ENCODE measurements at regions not wholly inside any gene's neighbourhood (a gene's known extent, or its start where the extent isn't known, plus 50 kb on each side); places are given as distances from the start of the nearest gene placed in this dataset.

DNA sequence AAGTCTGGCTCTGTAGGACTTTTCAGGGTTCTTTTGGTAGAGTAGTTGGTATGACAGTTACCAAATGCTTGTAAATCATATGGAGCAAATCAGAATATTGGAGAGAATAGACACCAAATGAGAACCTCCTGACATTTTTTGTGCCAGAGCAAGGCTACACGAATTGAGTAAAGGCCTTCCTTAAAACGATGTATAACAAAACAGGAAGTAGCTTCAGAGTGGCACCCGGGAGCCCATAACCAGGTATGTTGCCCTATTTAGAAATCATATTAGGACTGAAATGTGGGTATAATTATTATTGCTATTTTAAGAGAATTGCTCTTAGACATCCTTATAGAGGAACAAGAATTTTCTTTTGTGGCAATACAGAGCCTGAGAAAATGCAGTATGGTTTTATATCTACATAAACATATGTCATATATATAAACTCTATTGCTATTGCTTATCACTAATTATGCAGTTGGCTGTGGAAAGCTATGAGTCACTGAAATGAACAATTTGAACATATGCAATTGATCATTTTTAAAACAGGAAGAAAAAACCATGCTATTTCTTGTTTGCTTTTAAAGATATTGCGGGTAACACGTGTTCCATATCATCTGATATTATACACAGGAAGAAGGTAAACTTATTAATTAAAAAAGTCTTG is 197.4 kb upstream of the MTPN start:
- WGBS (ENCODE audit: insufficient coverage) = no CpG with 5 or more reads among the region's 5 CpGs
- Histone ChIP-seq H3K4me3 (ENCODE audit: control extremely low read depth in 1 of 5, extremely low read depth in 1 of 5, insufficient read depth in 1 of 5, low read depth in 2 of 5, low read length in 4 of 5) (no peak overlapping the region), H3K4me2 (replicated peaks; ENCODE audit: low read depth, low read length, poor library complexity, severe bottlenecking) (no peak overlapping the region), H3K27me3 (replicated peaks in 1 of 4; ENCODE audit: control extremely low read depth in 1 of 4, control insufficient read depth in 3 of 4, insufficient read depth in 4 of 4, low read length in 3 of 4) (no peaks in the 10 kb centered on the region), H3K9ac (ENCODE audit: low read length) (no peak overlapping the region), H3K27ac (ENCODE audit: low read length in 2 of 2) (no peak overlapping the region), H4K20me1 (ENCODE audit: control insufficient read depth, insufficient read depth, low read length, poor library complexity, severe bottlenecking) (no peaks in the 10 kb centered on the region), H2AFZ (ENCODE audit: insufficient read depth, low read depth, low read length, poor library complexity, severe bottlenecking) (no peak overlapping the region), H3K4me1 (ENCODE audit: control insufficient read depth in 2 of 2, insufficient read depth in 2 of 2, low read length in 2 of 2) (no peaks in the 10 kb centered on the region), H3K36me3 (replicated peaks in 1 of 2; ENCODE audit: control extremely low read depth in 1 of 2, control insufficient read depth in 1 of 2, extremely low read depth in 1 of 2, insufficient read depth in 2 of 2, low read length in 1 of 2) (no peaks in the 10 kb centered on the region), H3K9me3 (ENCODE audit: control extremely low read depth in 1 of 3, control insufficient read depth in 2 of 3, insufficient read depth in 1 of 3, low read length in 2 of 3) (no peaks in the 10 kb centered on the region), H3K79me2 (ENCODE audit: control insufficient read depth, insufficient read depth, low read length) (no peaks in the 10 kb centered on the region)
- POLR2A ChIA-PET = no interaction called here
- no peak overlapping the region for H3K4me3 Mint-ChIP-seq
- H3K4me1 Mint-ChIP-seq = no peaks in the 10 kb centered on the region
- no peak overlapping the region for H3K27ac Mint-ChIP-seq
- ATAC-seq (ENCODE audit: low read depth) (no peak), DNase-seq (no peak)
- CTCF ChIA-PET = no interaction called here
- TF ChIP-seq CTCF (IDR thresholded peaks at IDR 0.05) = no peak
- TF ChIP-seq EZH2 (IDR thresholded peaks at IDR 0.05; ENCODE audit: borderline replicate concordance, insufficient read depth, low read depth, low read length, poor library complexity, severe bottlenecking) = no peak
- intact Hi-C loops (cut with micrococcal nuclease) = no loop called here
- H3K9me3 Mint-ChIP-seq (ENCODE audit: insufficient read depth) = no peaks in the 10 kb centered on the region
- H3K27me3 Mint-ChIP-seq = no peaks in the 10 kb centered on the region

- Histone ChIP-seq H3K9ac (ENCODE audit: low read length) (no peak overlapping the region), H3K27ac (ENCODE audit: low read length in 2 of 2) (no peak overlapping the region), H3K4me3 (ENCODE audit: control extremely low read depth in 1 of 5, extremely low read depth in 1 of 5, insufficient read depth in 1 of 5, low read depth in 2 of 5, low read length in 4 of 5) (no peak overlapping the region), H3K36me3 (replicated peaks in 1 of 2; ENCODE audit: control extremely low read depth in 1 of 2, control insufficient read depth in 1 of 2, extremely low read depth in 1 of 2, insufficient read depth in 2 of 2, low read length in 1 of 2) (no peaks in the 10 kb centered on the region), H4K20me1 (ENCODE audit: control insufficient read depth, insufficient read depth, low read length, poor library complexity, severe bottlenecking) (no peaks in the 10 kb centered on the region), H3K4me2 (replicated peaks; ENCODE audit: low read depth, low read length, poor library complexity, severe bottlenecking) (no peak overlapping the region), H3K4me1 (ENCODE audit: control insufficient read depth in 2 of 2, insufficient read depth in 2 of 2, low read length in 2 of 2) (no peaks in the 10 kb centered on the region), H3K79me2 (ENCODE audit: control insufficient read depth, insufficient read depth, low read length) (no peaks in the 10 kb centered on the region), H2AFZ (ENCODE audit: insufficient read depth, low read depth, low read length, poor library complexity, severe bottlenecking) (no peak overlapping the region), H3K27me3 (replicated peaks in 1 of 4; ENCODE audit: control extremely low read depth in 1 of 4, control insufficient read depth in 3 of 4, insufficient read depth in 4 of 4, low read length in 3 of 4) (no peaks in the 10 kb centered on the region), H3K9me3 (ENCODE audit: control extremely low read depth in 1 of 3, control insufficient read depth in 2 of 3, insufficient read depth in 1 of 3, low read length in 2 of 3) (no peaks in the 10 kb centered on the region)
- no peaks in the 10 kb centered on the region for H3K27me3 Mint-ChIP-seq
- intact Hi-C loops (cut with micrococcal nuclease) = no loop called here
- no peaks in the 10 kb centered on the region for H3K4me1 Mint-ChIP-seq
- WGBS (ENCODE audit: insufficient coverage) = 100% methylated on average over 1 of the region's 5 CpGs
- POLR2A ChIA-PET = no interaction called here
- DNase-seq (no peak), ATAC-seq (ENCODE audit: low read depth) (no peak)
- H3K9me3 Mint-ChIP-seq (ENCODE audit: insufficient read depth) = no peaks in the 10 kb centered on the region
- TF ChIP-seq EZH2 (IDR thresholded peaks at IDR 0.05; ENCODE audit: borderline replicate concordance, insufficient read depth, low read depth, low read length, poor library complexity, severe bottlenecking) (no peak), CTCF (IDR thresholded peaks at IDR 0.05) (no peak)
- H3K4me3 Mint-ChIP-seq = no peak overlapping the region
- no peak overlapping the region for H3K27ac Mint-ChIP-seq
- CTCF ChIA-PET = no interaction called here
Measured at GRCh38 chr7:136173874-136174273, 196.7 kb upstream of the MTPN start.

Data from B cell (primary cell).